HG02588 (cell line): ENCODE measurements at regions not wholly inside any gene's neighbourhood (a gene's known extent, or its start where the extent isn't known, plus 50 kb on each side); places are given as distances from the start of the nearest gene placed in this dataset.

Experiments used
- ATAC-seq: cut with Tn5 transposase; IDR thresholded peaks from one replicate; pipeline ENCODE4 v1.9.1; 2021; ENCODE audit warnings: mild to moderate bottlenecking, moderate library complexity; ENCODE audit not compliant: unreplicated experiment

DNA sequence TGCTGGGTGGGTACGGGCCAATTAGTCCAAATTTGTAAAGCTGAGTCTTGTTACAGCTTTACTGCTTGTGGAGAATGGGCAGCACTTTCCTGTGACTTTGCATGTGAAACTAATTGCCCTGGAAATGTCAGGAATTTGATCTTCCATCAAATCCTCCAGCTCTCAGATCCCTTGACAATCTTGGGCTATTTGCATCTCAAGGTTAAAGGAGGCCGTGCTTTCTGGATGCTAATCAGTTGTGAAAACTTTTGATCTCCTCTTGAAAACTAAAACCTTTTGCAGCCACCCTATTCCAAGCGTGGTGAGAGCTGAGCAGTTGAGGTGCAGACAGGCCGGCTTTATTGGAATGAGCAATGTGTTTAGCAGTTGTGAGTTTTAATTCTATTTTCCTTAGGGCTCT is 68.0 kb upstream of the CLINT1 start:
- ATAC-seq, result no peak

DNA sequence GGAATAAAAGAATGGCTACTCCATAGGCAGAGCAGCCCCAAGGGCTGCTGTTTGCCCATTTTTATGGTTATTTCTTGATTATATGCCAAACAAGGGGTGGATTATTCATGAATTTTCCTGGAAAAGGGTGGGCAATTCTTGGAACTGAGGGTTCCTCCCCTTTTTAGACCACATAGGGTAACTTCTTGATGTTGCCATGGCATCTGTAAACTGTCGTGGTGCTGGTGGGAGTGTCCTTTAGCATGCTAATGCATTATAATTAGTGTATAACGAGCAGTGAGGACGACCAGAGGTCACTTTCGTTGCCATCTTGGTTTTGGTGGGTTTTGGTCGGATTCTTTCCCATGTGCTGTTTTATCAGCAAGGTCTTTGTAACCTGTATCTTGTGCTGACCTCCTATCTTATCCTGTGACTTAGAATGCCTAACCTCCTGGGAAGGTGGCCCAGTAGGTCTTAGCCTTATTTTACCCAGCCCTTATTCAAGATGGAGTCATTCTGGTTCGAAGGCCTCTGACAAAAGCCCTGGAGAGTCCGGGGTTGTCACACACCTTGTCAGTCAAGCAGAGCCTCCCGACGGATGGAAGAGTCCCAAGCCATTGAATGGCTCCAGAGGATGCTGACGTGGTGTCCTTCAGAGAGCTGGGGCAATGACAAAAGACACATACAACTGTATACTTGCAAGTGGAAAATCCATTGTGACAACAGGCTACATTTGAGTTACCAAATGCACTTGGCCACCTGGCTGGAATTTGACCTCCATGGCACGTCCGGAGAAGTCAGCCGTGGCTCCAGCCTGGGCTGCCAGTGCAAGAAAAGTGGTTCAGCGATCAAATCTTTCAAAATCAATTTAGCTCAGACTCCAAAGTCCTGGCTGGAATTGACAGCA is 67.1 kb upstream of the CLINT1 start:
- ATAC-seq, result no peak

DNA sequence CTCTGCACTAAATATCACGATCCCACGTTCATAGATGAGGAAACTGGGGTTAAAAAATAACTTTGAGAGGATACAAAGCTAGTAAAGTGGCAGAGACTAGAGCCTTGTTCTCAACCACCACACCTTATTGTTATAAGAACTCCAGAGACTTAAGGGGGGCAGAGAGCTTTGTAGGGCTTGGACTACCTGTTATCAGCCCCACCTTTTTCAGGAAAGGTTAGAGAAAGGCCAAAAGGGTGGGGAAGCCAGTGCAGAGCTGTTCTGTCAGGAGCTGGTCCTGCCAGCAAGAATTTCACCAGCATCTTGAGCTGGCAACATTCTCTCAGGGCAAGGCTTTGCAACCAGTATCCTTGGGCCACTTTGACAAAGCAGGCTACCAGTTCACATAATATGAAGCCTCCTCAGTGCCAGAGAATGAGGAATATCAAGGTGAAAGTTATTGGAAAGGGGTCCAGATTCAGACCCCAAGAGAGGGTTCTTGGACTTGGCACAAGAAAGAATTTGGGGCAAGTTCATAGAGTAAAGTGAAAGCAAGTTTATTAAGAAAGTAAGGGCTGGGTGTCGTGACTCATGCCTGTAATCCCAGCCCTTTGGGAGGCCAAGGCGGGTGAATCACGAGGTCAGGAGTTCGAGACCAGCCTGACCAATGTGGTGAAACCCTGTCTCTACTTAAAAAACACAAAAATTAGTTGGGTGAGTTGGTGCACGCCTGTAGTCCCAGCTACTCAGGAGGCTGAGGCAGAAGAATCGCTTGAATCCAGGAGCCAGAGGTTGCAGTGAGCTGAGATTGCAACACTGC is 66.2 kb upstream of the CLINT1 start:
- ATAC-seq, result no peak

DNA sequence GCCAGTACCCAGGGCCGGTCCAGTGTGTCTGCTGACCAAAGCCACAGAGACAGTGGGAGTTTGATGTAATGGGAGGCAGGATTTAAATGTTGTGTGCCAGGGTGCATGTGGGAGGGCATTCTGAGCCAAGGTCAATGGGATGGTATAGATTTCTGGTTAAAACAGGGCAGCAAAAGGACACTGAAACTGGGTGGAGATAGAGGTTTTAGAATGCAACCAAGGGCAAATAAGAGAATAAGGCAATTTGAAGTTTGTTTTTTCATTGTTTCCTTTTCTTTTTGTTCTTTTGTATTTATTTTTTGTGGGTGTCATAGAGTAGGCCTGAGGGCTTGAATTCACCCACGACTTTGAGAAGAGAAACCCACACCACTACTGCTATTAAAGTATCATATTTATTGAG is 65.5 kb upstream of the CLINT1 start:
- no peak for ATAC-seq

DNA sequence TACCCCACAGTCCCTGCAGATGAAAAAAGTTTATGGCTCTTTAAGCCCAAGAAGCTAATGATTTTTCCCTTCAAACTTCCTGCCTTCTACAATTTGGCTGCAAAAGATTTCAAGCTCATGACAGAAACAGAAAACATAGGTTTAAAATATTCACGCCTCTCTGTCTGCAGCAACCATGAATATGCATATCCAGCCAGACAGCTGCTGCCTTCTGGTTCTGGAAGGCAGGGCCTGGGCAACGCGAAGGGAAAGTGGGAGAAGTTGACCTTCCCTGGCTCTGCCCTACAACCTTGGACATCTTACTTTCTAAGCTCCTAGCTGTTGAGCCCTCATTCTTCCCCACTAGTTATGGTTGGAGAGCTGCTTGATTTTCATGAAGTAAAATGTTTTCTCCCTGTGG is 64.8 kb upstream of the CLINT1 start:
- no peak for ATAC-seq

DNA sequence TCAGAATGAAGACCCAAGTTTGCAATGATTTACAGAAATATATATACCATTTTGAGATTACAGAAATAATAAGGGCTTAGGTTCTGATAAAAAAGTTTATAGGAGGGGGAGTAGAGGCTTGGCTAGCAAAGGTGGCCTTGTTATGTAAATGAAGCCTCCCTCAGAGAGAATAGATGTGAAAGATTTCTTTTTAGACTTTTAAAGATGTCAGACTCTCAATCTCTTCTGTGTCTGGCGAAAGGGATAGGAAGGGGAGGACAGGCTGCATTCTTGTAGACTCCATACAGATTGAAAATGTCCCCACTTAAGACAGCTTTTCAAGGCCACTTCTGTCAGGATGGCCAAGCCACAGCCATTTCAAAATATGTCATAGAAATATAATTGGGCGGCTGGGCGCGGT is 63.1 kb upstream of the CLINT1 start:
- no peak for ATAC-seq

DNA sequence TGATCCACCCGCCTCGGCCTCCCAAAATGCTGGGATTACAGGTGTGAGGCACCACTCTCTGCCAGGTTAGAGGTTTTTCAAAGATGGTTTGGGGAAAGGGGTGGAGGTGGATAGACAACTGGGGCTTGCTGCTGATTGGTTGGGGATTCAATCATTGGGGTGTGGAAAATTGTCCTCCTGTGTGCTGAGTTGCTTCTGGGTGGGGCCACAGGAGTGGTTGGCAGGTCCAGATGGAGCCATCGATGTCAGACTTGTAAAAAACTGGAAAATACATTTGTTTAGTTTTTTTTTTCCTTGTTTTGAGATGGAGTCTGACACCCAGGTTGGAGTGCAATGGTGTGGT is 61.9 kb upstream of the CLINT1 start:
- ATAC-seq, result no peak

DNA sequence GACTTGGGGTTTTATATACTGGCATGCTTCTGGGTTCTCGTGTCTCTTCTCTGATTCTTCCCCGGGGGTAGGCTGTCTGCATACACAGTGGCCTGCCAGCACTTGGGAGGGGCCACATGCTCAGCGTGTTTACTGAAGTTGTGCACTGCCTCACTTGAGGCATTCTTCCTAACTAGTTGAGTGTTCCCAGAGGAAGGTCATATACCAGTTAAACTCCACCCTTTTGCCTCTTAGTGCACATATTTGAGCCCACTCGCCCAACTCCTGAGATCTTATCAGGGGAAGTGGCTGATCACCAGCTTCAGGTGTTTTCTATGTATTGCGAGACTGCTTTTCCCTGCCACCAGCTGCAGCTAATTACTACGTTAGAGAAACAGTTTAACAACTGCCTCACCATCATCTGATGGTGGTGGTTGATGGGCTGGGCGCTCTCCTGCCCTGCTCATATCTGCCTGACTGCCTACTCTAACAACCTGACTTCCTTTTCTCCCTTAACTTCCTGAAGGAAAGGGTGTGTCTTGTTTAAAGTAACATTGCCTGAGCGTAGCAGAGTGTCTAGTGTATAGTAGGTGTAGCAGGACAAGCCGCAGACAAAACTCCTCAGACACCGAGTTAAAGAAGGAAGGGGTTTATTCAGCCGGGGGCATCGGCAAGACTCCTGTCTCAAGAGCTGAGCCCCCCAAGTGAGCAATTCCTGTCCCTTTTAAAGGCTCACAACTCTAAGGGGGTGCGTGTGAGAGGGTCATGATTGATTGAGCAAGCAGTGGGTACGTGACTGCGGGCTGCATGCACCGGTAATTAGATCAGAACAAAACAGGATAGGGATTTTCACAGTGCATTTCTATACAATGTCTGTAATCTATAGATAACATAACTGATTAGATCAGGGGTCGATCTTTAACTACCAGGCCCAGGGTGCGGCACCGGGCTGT is 60.1 kb upstream of the CLINT1 start:
- no peak for ATAC-seq

DNA sequence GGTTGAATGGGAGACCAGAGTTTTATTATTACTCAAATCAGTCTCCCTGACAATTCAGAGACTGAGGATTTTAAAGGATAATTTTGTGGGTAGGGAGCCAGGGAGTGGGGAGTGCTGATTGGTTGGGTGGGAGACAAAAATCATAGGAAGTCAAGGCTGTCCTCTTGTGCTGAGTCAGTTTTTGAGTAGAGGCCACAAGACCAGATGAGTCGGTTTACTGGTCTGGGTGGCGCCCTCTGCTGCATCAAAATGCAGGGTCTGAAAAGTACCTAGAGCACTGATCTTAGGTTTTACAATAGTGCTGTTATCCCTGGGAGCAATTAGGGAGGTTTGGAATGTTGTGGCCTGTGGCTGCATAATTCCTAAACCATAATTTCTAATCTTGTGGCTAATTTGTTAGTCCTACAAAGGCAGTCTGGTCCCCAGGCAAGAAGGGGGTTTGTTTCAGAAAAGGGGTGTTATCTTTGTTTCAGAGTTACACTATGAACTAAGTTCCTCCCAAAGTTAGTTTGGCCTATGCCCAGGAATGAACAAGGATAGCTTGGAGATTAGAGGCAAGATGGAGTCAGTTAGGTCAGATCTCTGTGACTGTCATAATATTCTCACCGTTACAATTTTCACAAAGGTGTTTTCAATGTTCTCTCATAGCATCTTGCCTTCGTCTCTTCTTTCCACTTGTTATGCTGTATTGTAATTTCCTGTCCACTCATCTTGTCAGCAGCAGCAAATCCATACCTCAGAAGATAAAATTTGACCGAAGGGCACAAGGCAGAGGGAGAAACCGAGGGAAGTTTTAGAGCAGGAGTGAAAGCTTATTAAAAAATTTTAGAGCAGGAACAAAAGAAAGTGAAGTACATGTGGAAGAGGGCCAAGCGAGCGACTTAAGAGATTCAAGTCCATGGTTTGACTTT is 59.2 kb upstream of the CLINT1 start:
- ATAC-seq, result no peak

DNA sequence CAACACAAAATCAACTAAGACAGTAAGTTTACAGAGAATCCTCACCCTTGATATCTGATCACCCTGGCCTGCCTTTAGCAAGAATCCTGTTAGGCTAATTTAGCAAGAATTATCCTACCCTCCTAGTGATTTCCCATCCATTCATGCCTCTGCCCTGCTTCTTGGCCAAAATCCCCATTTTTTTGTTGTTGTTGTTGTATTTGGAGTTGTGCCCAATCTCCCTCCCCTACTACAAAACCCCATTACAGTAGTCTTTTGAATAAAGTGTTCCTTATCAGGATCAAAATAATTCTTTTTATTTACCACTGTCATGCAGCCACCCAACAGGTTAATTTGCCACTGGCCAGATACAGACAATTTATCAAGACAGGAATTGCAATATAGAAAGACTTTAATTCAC is 58.5 kb upstream of the CLINT1 start:
- no peak for ATAC-seq

DNA sequence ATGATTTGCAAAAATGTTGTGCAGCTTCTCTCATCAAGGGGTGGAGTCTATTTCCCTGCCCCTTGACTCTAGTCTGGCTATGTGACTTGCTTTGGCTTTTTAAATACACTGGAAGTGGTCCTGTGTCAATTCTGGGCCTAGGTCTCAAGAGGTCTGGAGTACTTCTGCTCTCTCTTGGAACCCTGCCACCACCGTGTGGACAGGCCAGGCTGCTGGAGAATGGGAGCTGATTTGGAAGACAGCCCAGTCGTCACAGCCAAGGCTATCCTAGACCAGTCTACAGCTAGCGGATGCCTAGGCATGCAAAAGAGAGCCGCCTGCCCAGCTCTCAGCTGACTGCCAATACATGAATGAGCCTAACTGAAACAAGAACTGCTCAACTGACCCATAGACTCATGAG is 56.7 kb upstream of the CLINT1 start:
- no peak for ATAC-seq

DNA sequence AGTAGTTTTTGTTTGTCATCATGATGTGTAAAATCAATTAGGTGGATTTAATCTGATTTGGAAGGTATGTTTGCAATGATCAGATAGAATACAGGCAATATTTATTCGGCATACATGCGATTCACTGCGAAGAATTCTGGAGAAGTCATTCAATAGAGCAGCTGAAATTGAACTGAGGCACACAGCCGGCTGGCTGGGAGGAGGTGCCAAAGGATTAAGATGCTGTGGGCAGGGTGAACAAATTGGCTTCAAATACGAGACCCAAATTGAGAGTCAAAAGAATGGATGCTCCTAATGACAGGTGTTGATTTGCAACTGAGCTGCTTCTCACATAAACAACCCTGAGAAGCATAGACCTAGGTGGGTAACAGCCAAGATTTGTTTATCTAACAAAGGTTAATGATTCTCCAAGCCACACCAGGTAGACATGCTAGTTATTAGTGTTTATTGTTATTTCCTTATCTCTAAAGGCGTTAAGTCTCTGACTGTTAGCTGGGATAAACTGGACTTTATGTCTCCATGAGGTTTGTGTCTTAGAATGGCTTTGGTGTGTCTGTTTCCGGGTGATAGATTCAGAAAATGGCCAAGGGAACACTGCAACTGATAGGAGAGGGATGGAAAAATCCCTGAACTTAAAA is 55.3 kb upstream of the CLINT1 start:
- ATAC-seq, result no peak

DNA sequence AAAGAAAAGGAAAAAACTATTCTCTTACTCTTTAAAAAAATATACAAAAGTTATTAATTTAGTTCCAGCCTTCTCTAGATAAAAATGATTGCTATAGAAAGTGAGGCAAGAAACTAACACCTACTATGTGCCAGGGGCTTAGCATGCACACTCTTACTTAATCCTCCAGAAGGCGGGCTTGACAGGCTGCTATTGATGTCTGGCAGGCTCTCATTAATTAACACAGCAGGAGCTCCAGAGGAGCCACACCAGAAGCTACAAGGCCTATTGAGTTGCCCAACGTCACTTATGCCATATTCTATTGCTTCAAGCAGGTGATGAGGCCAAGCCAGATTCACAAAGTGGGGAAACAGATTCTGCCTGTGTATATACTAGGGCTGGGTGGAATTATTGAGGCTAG is 54.6 kb upstream of the CLINT1 start:
- no peak for ATAC-seq

DNA sequence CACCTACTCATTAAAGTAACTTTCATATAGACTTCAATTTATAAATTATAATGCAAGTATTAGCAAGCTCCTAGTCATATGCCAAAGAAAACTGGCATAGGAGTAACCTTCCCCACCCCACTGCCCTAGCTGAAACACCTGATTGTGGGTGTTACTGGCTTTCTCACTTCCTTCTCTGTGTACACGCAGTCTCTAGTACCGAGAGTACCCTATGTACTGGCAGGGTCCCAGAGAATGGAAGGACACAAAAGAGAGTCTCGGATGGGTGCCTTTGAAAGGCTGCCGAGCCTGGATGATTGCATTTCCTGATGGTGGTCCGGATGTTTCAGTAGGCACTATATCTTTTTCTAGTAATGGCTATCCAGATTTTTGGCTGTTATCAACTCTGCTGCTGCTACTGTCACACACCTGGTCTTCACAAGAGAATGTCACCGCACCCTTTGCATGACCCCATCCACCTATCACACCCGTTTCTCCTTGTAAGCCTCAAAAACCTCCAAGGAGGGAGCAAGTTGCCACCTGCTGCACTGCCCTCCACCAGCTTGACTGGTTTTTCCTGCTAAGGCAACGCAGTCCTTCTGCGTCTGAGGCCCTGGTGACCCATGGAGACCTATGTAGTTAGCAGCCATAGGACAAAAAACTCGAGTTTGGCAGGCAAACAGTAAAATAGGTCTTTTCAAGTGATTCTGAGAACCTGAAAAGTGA is 53.8 kb upstream of the CLINT1 start:
- ATAC-seq, result peak; percentile 94

DNA sequence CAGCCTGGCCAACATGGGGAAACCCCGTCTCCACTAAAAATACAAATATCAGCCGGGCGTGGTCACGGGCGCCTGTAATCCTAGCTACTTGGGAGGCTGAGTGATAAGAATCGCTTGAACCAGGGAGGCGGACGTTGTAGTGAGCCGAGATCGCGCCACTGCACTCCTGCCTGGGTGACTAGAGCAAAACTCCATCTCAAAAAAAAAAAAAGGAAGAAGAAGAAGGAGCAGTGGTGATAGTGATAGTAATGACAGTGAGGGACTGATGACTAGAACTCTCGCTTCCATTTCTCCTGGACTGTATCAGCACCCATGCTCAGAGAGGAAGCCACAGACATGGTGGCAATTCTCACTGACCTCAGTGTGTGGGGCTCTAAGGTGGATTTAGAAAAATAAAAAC is 52.6 kb upstream of the CLINT1 start:
- ATAC-seq, result no peak
